NT2/D1 (cell line): ENCODE measurements at regions not wholly inside any gene's neighbourhood (a gene's known extent, or its start where the extent isn't known, plus 50 kb on each side); places are given as distances from the start of the nearest gene placed in this dataset.

ENCODE experiments used
- SUZ12 ChIP-seq: IDR thresholded peaks from 2 replicates; pipeline ENCODE4 v1.6.1; 2011; ENCODE audit not compliant: insufficient read length, insufficient read depth; ENCODE audit errors: extremely low read depth
- YY1 ChIP-seq: IDR thresholded peaks from 2 replicates; pipeline ENCODE4 v1.6.1; 2011; ENCODE audit not compliant: insufficient read length, insufficient read depth
- ZNF274 ChIP-seq: IDR thresholded peaks from 2 replicates; pipeline ENCODE4 v1.6.1; 2011; ENCODE audit warnings: mild to moderate bottlenecking, low read depth, low read length

- no peak for TF ChIP-seq YY1
- TF ChIP-seq SUZ12 = no peak
- TF ChIP-seq ZNF274 = no peak
Observed at GRCh38 chr5:93357686-93358085, 223.3 kb downstream of the NR2F1-AS1 start.
